Ovary (tissue), 7 donors: ENCODE measurements at regions not wholly inside any gene's neighbourhood (a gene's known extent, or its start where the extent isn't known, plus 50 kb on each side); places are given as distances from the start of the nearest gene placed in this dataset.

Source experiments
- DNase-seq, 5 donors: peaks; one replicate each; pipeline ENCODE4 v3.0.0-alpha.2; 2019 to 2020
- H3K27ac ChIP-seq, 2 donors: fragments of 200-600 bp; one replicate each; pipeline versions ENCODE4 v1.5.1 to v1.8.0; 2019 to 2022
- H3K27me3 ChIP-seq: fragments of 200-600 bp; one replicate; pipeline ENCODE4 v1.8.0; 2022
- H3K36me3 ChIP-seq: fragments of 200-600 bp; sonication (generic); one replicate; pipeline ENCODE4 v1.5.1; 2019
- H3K4me1 ChIP-seq: one replicate; pipeline ENCODE4 v1.8.1; 2013; ENCODE audit warnings: mild to moderate bottlenecking, moderate library complexity; ENCODE audit not compliant: insufficient read depth
- H3K4me3 ChIP-seq: fragments of 200-600 bp; sonication (generic); one replicate; pipeline ENCODE4 v1.5.1; 2017
- H3K9me3 ChIP-seq, 2 donors: fragments of 200-600 bp in 1 of 2; sonication (generic) in 1 of 2; one replicate each; pipeline versions ENCODE4 v1.5.1 to v1.8.1; 2013 to 2019; ENCODE audit warnings: mild to moderate bottlenecking in 1 of 2, moderate library complexity in 1 of 2
- CTCF ChIP-seq, 3 donors: fragments of 450-650 bp in 2 of 3; fragments of 200-600 bp in 1 of 3; IDR thresholded peaks; one replicate each; pipeline versions ENCODE4 v1.5.1 to v1.8.0; 2016 to 2022; ENCODE audit warnings: antibody characterized with exemption in 3 of 3, mild to moderate bottlenecking in 1 of 3
- EP300 ChIP-seq: sonication (generic); formaldehyde crosslinking; IDR thresholded peaks from one replicate; pipeline ENCODE4 v1.6.1; 2017; ENCODE audit warnings: antibody characterized with exemption
- POLR2A ChIP-seq: fragments of 450-650 bp; IDR thresholded peaks from one replicate; pipeline ENCODE4 v1.6.1; 2017; ENCODE audit warnings: antibody characterized with exemption, mild to moderate bottlenecking, moderate library complexity
- WGBS, 3 donors: extraction: QIAGEN DNeasy Blood & Tissue Kit in 1 of 3; methylation state at CpG; one replicate each; pipeline versions ENCODE4 v1.1.5 to v1.1.7; 2013 to 2017; 5-methylcytosine and 5-hydroxymethylcytosine counted together
- intact Hi-C, 4 donors: fragments of 100-400 bp; cut with DNase I; formaldehyde crosslinking; loops; one replicate each; pipeline versions ENCODE4 v1.11.0 to v1.15.1; 2022 to 2023
- donor health status: DM: no; HTN: no; CAD: no; lungs with moderate emphysema.
- donor health status: DM: no; HTN: no; CAD: no.
- donor health status: Bipolar disorder and iron deficiency.
- donor health status: DM: no; HTN: no; CAD: no.
- donor health status: DM: yes; HTN: yes; CAD: no.

- no peak overlapping the region for H3K4me3 ChIP-seq
- DNase-seq: no peak
- H3K4me1 ChIP-seq: peaks cover 6% of the 10 kb centered on the region
- H3K27ac ChIP-seq: no peak overlapping the region
- intact Hi-C loops: no loop called here
- H3K9me3 ChIP-seq: no peaks in the 10 kb centered on the region
- no peaks in the 10 kb centered on the region for H3K36me3 ChIP-seq
- 97 to 98% (median 97%) methylated on average over 2 of the region's 2 CpGs for WGBS, 3 donors
- no peaks in the 10 kb centered on the region for H3K27me3 ChIP-seq
- TF ChIP-seq POLR2A (no peak), CTCF (IDR thresholded peaks at IDR 0.05) (no peak), EP300 (no peak)
These were observed 373.2 kb downstream of the BTG1 start for GRCh38 chr12:91772411-91772810.

- TF ChIP-seq EP300 (no peak), POLR2A (no peak), CTCF (IDR thresholded peaks at IDR 0.05) (no peak)
- Histone ChIP-seq H3K36me3 (no peaks in the 10 kb centered on the region), H3K27me3 (no peaks in the 10 kb centered on the region), H3K4me1 (peaks cover 6% of the 10 kb centered on the region), H3K4me3 (no peak overlapping the region), H3K27ac (no peak overlapping the region), H3K9me3 (no peaks in the 10 kb centered on the region)
- intact Hi-C loops: no loop called here
- no peak for DNase-seq
- 75 to 93% (median 88%) methylated on average over 2 of the region's 2 CpGs for WGBS, 3 donors
These were observed 375.9 kb downstream of the BTG1 start for GRCh38 chr12:91769736-91770135.

- no peaks in the 10 kb centered on the region for H3K27me3 ChIP-seq
- H3K9me3 ChIP-seq: no peaks in the 10 kb centered on the region
- H3K27ac ChIP-seq: no peak overlapping the region
- TF ChIP-seq POLR2A (no peak), EP300 (no peak), CTCF (IDR thresholded peaks at IDR 0.05) (no peak)
- 74 to 96% (median 89%) methylated on average over 1 of the region's 1 CpG for WGBS, 3 donors
- no peaks in the 10 kb centered on the region for H3K36me3 ChIP-seq
- no peak for DNase-seq
- no peaks in the 10 kb centered on the region for H3K4me1 ChIP-seq
- H3K4me3 ChIP-seq: no peak overlapping the region
- intact Hi-C loops: no loop called here
These were observed 378.4 kb downstream of the BTG1 start for GRCh38 chr12:91767237-91767636.

GRCh38 chr12:91766454-91766853 is 379.2 kb downstream of the BTG1 start:
- H3K4me1 ChIP-seq: no peaks in the 10 kb centered on the region
- H3K27ac ChIP-seq: no peak overlapping the region
- no peak overlapping the region for H3K4me3 ChIP-seq
- no peaks in the 10 kb centered on the region for H3K9me3 ChIP-seq
- intact Hi-C loops: no loop called here
- no peak for TF ChIP-seq CTCF (IDR thresholded peaks at IDR 0.05)
- TF ChIP-seq POLR2A: no peak
- TF ChIP-seq EP300: no peak
- WGBS, 3 donors: 36 to 59% (median 55%) methylated on average over 1 of the region's 1 CpG
- no peak for DNase-seq
- no peaks in the 10 kb centered on the region for H3K27me3 ChIP-seq
- H3K36me3 ChIP-seq: no peaks in the 10 kb centered on the region
